NT2/D1 (cell line): ENCODE measurements at regions not wholly inside any gene's neighbourhood (a gene's known extent, or its start where the extent isn't known, plus 50 kb on each side); places are given as distances from the start of the nearest gene placed in this dataset.

Experiments
- SUZ12 ChIP-seq: IDR thresholded peaks from 2 replicates; pipeline ENCODE4 v1.6.1; 2011; ENCODE audit not compliant: insufficient read length, insufficient read depth; ENCODE audit errors: extremely low read depth
- YY1 ChIP-seq: IDR thresholded peaks from 2 replicates; pipeline ENCODE4 v1.6.1; 2011; ENCODE audit not compliant: insufficient read length, insufficient read depth
- ZNF274 ChIP-seq: IDR thresholded peaks from 2 replicates; pipeline ENCODE4 v1.6.1; 2011; ENCODE audit warnings: mild to moderate bottlenecking, low read depth, low read length

- TF ChIP-seq SUZ12 (no peak), YY1 (no peak), ZNF274 (no peak)
Observed at GRCh38 chr14:104523546-104523935, 56.0 kb upstream of the C14orf180 start.
